K562 (cell line): ENCODE measurements at regions not wholly inside any gene's neighbourhood (a gene's known extent, or its start where the extent isn't known, plus 50 kb on each side); places are given as distances from the start of the nearest gene placed in this dataset.

Experiments used
- ATAC-seq: fragments of 200-7000 bp; cut with Tn5 transposase; 3 replicates; pipeline ENCODE4 v1.9.1; 2020; ENCODE audit warnings: moderate library complexity
- BruUV-seq: library from RNA; stranded (reverse); fragments of 400-500 nt; replicated peaks from 2 replicates; lab custom pipeline; 2021; lab: Mats Ljungman, UMichigan
- CTCF ChIA-PET: fragments of 300-600 bp; formaldehyde crosslinking; extraction: SDS; loops from one replicate; lab custom pipeline; 2021; ENCODE audit warnings: low intra/inter-chr PET ratio; lab: Yijun Ruan, JAX
- POLR2A ChIA-PET: fragments of 300-600, 350-650 bp; sonication (Branson Sonifier 250); formaldehyde crosslinking; extraction: SDS; loops from one replicate; lab custom pipeline; 2021; ENCODE audit warnings: antibody characterized with exemption, inconsistent platforms; lab: Yijun Ruan, JAX
- DNase-seq, 4 experiments: peaks; one replicate each; pipeline versions ENCODE4 v3.0.0 to v3.0.0-alpha.2; 2011 to 2018; ENCODE audit warnings: low spot score in 3 of 4, mixed read lengths in 3 of 4; ENCODE audit errors: extremely low read depth in 1 of 4
- FAIRE-seq: peaks from 2 replicates; lab custom pipeline; 2011; peaks lifted over from hg19 to GRCh38; lab: Jason Lieb, UNC
- H2AFZ ChIP-seq: 2 replicates; pipeline ENCODE4 v1.6.0; 2011; ENCODE audit warnings: low read depth, low read length, control low read depth, inconsistent platforms
- H3K27ac ChIP-seq: fragments of 200-600 bp; 3 replicates; pipeline ENCODE4 v1.8.0; 2011; ENCODE audit warnings: low read depth, mild to moderate bottlenecking, control low read depth, inconsistent platforms, low read length, moderate library complexity, mixed read lengths; ENCODE audit errors: extremely low read depth
- H3K27me3 ChIP-seq, 2 experiments: fragments of 300-600 bp in 1 of 2; 2 replicates in 1 of 2; 3 replicates in 1 of 2; pipeline versions ENCODE4 v1.6.0 to v1.8.0; 2011; ENCODE audit warnings: inconsistent platforms in 2 of 2, low read length in 2 of 2, mild to moderate bottlenecking in 1 of 2, mixed read lengths in 1 of 2, moderate library complexity in 1 of 2; ENCODE audit not compliant: control insufficient read depth in 2 of 2, insufficient read depth in 2 of 2
- H3K36me3 ChIP-seq: fragments of 300-600 bp; 3 replicates; pipeline ENCODE4 v1.8.0; 2011; ENCODE audit warnings: mild to moderate bottlenecking, low read length, inconsistent platforms; ENCODE audit not compliant: control insufficient read depth, insufficient read depth
- H3K4me1 ChIP-seq, 2 experiments: fragments of 200-600 bp in 1 of 2; replicated peaks in 1 of 2; 2 replicates in 1 of 2; 3 replicates in 1 of 2; pipeline versions ENCODE4 v1.5.1 to v1.8.0; 2011; ENCODE audit warnings: inconsistent platforms in 2 of 2, low read length in 2 of 2, mild to moderate bottlenecking in 1 of 2, mixed read lengths in 1 of 2, moderate library complexity in 1 of 2; ENCODE audit not compliant: control insufficient read depth in 2 of 2, insufficient read depth in 2 of 2
- H3K4me2 ChIP-seq: 2 replicates; pipeline ENCODE4 v1.6.1; 2011; ENCODE audit warnings: low read length, control low read depth, inconsistent platforms, mixed read lengths; ENCODE audit not compliant: insufficient read depth
- H3K4me3 ChIP-seq: fragments of 200-600 bp; sonication (generic), shearing (Covaris generic); 2 replicates; pipeline ENCODE4 v1.5.1; 2016; ENCODE audit warnings: control low read depth, inconsistent platforms
- H3K79me2 ChIP-seq: fragments of 200-600 bp; 3 replicates; pipeline ENCODE4 v1.8.0; 2011; ENCODE audit warnings: low read length, inconsistent platforms; ENCODE audit not compliant: control insufficient read depth, insufficient read depth
- H3K9ac ChIP-seq, 2 experiments: 2 replicates each; pipeline versions ENCODE4 v1.6.0 to v1.6.1; 2011; ENCODE audit warnings: low read depth in 2 of 2, low read length in 2 of 2, control low read depth in 1 of 2, inconsistent platforms in 1 of 2, mild to moderate bottlenecking in 1 of 2, mixed read lengths in 1 of 2; ENCODE audit not compliant: insufficient read depth in 1 of 2
- H3K9me1 ChIP-seq: one replicate; pipeline ENCODE4 v1.6.0; 2011; ENCODE audit warnings: inconsistent platforms, mild to moderate bottlenecking, low read length, moderate library complexity; ENCODE audit not compliant: control insufficient read depth, insufficient read depth
- H3K9me3 ChIP-seq: replicated peaks from 2 replicates; pipeline ENCODE4 v1.5.1; 2011; ENCODE audit warnings: low read depth, low read length, inconsistent platforms; ENCODE audit not compliant: control insufficient read depth, insufficient read depth
- H4K20me1 ChIP-seq: replicated peaks from 2 replicates; pipeline ENCODE4 v1.6.1; 2011; ENCODE audit warnings: low read length, inconsistent platforms, mixed read lengths; ENCODE audit not compliant: control insufficient read depth, insufficient read depth
- AFF1 ChIP-seq, 2 experiments: fragments of 450-650 bp; IDR thresholded peaks; 2 replicates each; pipeline ENCODE4 v1.6.1; 2018; ENCODE audit warnings: mild to moderate bottlenecking in 2 of 2, low read depth in 1 of 2; ENCODE audit not compliant: partially characterized antibody in 2 of 2
- ATF2 ChIP-seq: sonication (generic); formaldehyde crosslinking; IDR thresholded peaks from 2 replicates; pipeline ENCODE4 v1.8.1; 2022; ENCODE audit warnings: missing genetic modification reagents
- BCL6 ChIP-seq: fragments of 250-450 bp; sonication (Bioruptor Pico); IDR thresholded peaks from 2 replicates; pipeline ENCODE4 v1.4.0; 2020
- CC2D1A ChIP-seq: fragments of 450-650 bp; IDR thresholded peaks from 2 replicates; pipeline ENCODE4 v1.6.1; 2017; ENCODE audit warnings: mild to moderate bottlenecking
- E2F6 ChIP-seq, 2 experiments: IDR thresholded peaks; 2 replicates each; pipeline ENCODE4 v1.6.1; 2011; ENCODE audit warnings: borderline replicate concordance in 1 of 2, control low read depth in 1 of 2, low read depth in 1 of 2, low read length in 1 of 2, mild to moderate bottlenecking in 1 of 2, mixed read lengths in 1 of 2, moderate library complexity in 1 of 2; ENCODE audit not compliant: insufficient read depth in 1 of 2, insufficient read length in 1 of 2, poor library complexity in 1 of 2, severe bottlenecking in 1 of 2; ENCODE audit errors: extremely low read depth in 1 of 2
- FOXA1 ChIP-seq: fragments of 450-650 bp; IDR thresholded peaks from 2 replicates; pipeline ENCODE4 v1.6.1; 2016; ENCODE audit warnings: mild to moderate bottlenecking, borderline replicate concordance
- HOXB6 ChIP-seq: fragments of 250-450 bp; sonication (Bioruptor Pico); IDR thresholded peaks from 2 replicates; pipeline ENCODE4 v1.5.1; 2022; ENCODE audit warnings: mild to moderate bottlenecking, borderline replicate concordance
- ILF3 ChIP-seq: fragments of 450-650 bp; IDR thresholded peaks from 2 replicates; pipeline ENCODE4 v1.6.1; 2018; ENCODE audit warnings: antibody characterized with exemption, mild to moderate bottlenecking, moderate library complexity, borderline replicate concordance
- IRF2 ChIP-seq: sonication (generic); formaldehyde crosslinking; IDR thresholded peaks from 2 replicates; pipeline ENCODE4 v1.8.1; 2022; ENCODE audit warnings: mild to moderate bottlenecking, missing genetic modification reagents
- MEF2D ChIP-seq: conservative IDR thresholded peaks from 2 replicates; pipeline ENCODE4 v1.6.1; 2016; ENCODE audit warnings: low read depth, missing genetic modification characterization, missing compliant biosample characterization
- NCOA2 ChIP-seq, 2 experiments: fragments of 450-650 bp; IDR thresholded peaks; 2 replicates each; pipeline ENCODE4 v1.6.1; 2018; ENCODE audit warnings: mild to moderate bottlenecking in 2 of 2, moderate library complexity in 1 of 2; ENCODE audit not compliant: partially characterized antibody in 2 of 2
- NR3C1 ChIP-seq: sonication (generic); formaldehyde crosslinking; IDR thresholded peaks from 2 replicates; pipeline ENCODE4 v1.8.1; 2022; ENCODE audit warnings: missing genetic modification reagents
- RNF2 ChIP-seq: sonication (generic); IDR thresholded peaks from 2 replicates; pipeline ENCODE4 v1.6.1; 2016
- RUNX1 ChIP-seq: sonication (generic); IDR thresholded peaks from 2 replicates; pipeline ENCODE4 v1.6.1; 2016; ENCODE audit warnings: antibody characterized with exemption, low read depth
- SREBF2 ChIP-seq: sonication (generic); formaldehyde crosslinking; IDR thresholded peaks from 2 replicates; pipeline ENCODE4 v1.4.0; 2020; ENCODE audit warnings: mild to moderate bottlenecking, missing genetic modification reagents
- ZBTB17 ChIP-seq: fragments of 450-650 bp; formaldehyde crosslinking; IDR thresholded peaks from 2 replicates; pipeline ENCODE4 v1.4.0; 2020; ENCODE audit warnings: mild to moderate bottlenecking
- ZBTB7A ChIP-seq: IDR thresholded peaks from 2 replicates; pipeline ENCODE4 v1.6.1; 2011; ENCODE audit warnings: low read depth, mild to moderate bottlenecking, low read length, moderate library complexity, borderline replicate concordance; ENCODE audit not compliant: control insufficient read depth
- WGBS: fragments of 100-300 bp; shearing (Covaris generic); methylation state at CpG from one replicate; pipeline ENCODE4 v1.1.6; 2016; ENCODE audit warnings: low coverage, mixed read lengths; ENCODE audit not compliant: insufficient coverage; ENCODE audit errors: missing lambda C conversion rate; 5-methylcytosine and 5-hydroxymethylcytosine counted together
- in situ Hi-C: fragments of 300-500 bp; cut with MboI; formaldehyde crosslinking; loops from 4 replicates; pipeline ENCODE4 v1.15.0; 2018; ENCODE audit warnings: inconsistent platforms, mixed read lengths
- intact Hi-C: fragments of 100-400 bp; cut with micrococcal nuclease; formaldehyde crosslinking; loops from 2 replicates; pipeline ENCODE4 v1.14.2; 2022

- no peak overlapping the region for H3K27ac ChIP-seq
- no peaks in the 10 kb centered on the region for H3K79me2 ChIP-seq
- H3K36me3 ChIP-seq, result no peaks in the 10 kb centered on the region
- no peak overlapping the region for H3K4me3 ChIP-seq
- in situ Hi-C loops (no loop called here), intact Hi-C loops (no loop called here)
- H3K27me3 ChIP-seq, result 0 out of 5 replicates have a peak, but pooled peaks cover 0 to 2% of the 10 kb centered on the region in 2 experiments
- WGBS, result 0% methylated on average over 3 of the region's 4 CpGs
- no peaks in the 10 kb centered on the region for H3K9me3 ChIP-seq
- H4K20me1 ChIP-seq, result no peaks in the 10 kb centered on the region; the same call in 1 of the 2 replicates
- H3K4me1 ChIP-seq, result no peaks in the 10 kb centered on the region; a peak in 1 of 5 replicates
- no peak overlapping the region for H3K9ac ChIP-seq
- no peak overlapping the region for H3K4me2 ChIP-seq
- BruUV-seq, result no TSS peak
- ATAC-seq (no peak), DNase-seq (no peak), FAIRE-seq (no peak)
- H3K9me1 ChIP-seq, result no peaks in the 10 kb centered on the region
- no peak overlapping the region for H2AFZ ChIP-seq
- CTCF ChIA-PET, result interaction anchor here (0.5 kb wide), 1 partner anchor 420 kb away, joined by 4 read pairs; no protein-coding TSS in a partner anchor
- POLR2A ChIA-PET, result interaction anchor here (1.6 kb wide), 1 partner anchor 9 kb away, joined by 5 read pairs; no protein-coding TSS in a partner anchor
- no peak for TF ChIP-seq SREBF2 (CRISPR knock-in tag)
- TF ChIP-seq NR3C1 (CRISPR knock-in tag), result no peak
- no peak for TF ChIP-seq MEF2D (tag)
- no peak for TF ChIP-seq HOXB6 (CRISPR knock-in tag)
- no peak for TF ChIP-seq CC2D1A
- TF ChIP-seq IRF2 (CRISPR knock-in tag), result no peak
- TF ChIP-seq E2F6 (IDR thresholded peaks at IDR 0.05; ENCODE audit: borderline replicate concordance in 1 of 2, extremely low read depth in 1 of 2, insufficient read depth in 1 of 2, insufficient read length in 1 of 2, low read depth in 1 of 2, low read length in 1 of 2, poor library complexity in 1 of 2, severe bottlenecking in 1 of 2), result no peak
- no peak for TF ChIP-seq FOXA1
- no peak for TF ChIP-seq AFF1 (IDR thresholded peaks at IDR 0.05; ENCODE audit: low read depth in 1 of 2, partially characterized antibody in 2 of 2)
- TF ChIP-seq RNF2, result no peak
- no peak for TF ChIP-seq ZBTB17 (CRISPR knock-in tag)
- no peak for TF ChIP-seq NCOA2 (IDR thresholded peaks at IDR 0.05; ENCODE audit: partially characterized antibody in 2 of 2)
- TF ChIP-seq ATF2 (CRISPR knock-in tag), result no peak
- no peak for TF ChIP-seq RUNX1
- no peak for TF ChIP-seq ILF3
- TF ChIP-seq BCL6 (CRISPR knock-in tag), result no peak
- TF ChIP-seq ZBTB7A, result no peak
Measured at GRCh38 chr16:19979638-19980037, 94.1 kb downstream of the GPR139 start.
